Omental fat pad (tissue), 3 donors: ENCODE measurements at regions not wholly inside any gene's neighbourhood (a gene's known extent, or its start where the extent isn't known, plus 50 kb on each side); places are given as distances from the start of the nearest gene placed in this dataset.

Experiments
- ATAC-seq: fragments of 150-250 bp; one replicate; pipeline ENCODE4 v1.9.1; 2016; ENCODE audit warnings: mild to moderate bottlenecking, moderate library complexity; ENCODE audit not compliant: low FRiP score
- DNase-seq: peaks from one replicate; pipeline ENCODE4 v3.0.0-alpha.2; 2019; ENCODE audit warnings: low spot score
- TF ChIP-seq, protein P1 (sequence below), 3 donors: fragments of 450-650 bp; IDR thresholded peaks; one replicate each; pipeline ENCODE4 v1.5.1; 2016 to 2017; ENCODE audit warnings: antibody characterized with exemption in 3 of 3, mild to moderate bottlenecking in 3 of 3, moderate library complexity in 2 of 3

DNA sequence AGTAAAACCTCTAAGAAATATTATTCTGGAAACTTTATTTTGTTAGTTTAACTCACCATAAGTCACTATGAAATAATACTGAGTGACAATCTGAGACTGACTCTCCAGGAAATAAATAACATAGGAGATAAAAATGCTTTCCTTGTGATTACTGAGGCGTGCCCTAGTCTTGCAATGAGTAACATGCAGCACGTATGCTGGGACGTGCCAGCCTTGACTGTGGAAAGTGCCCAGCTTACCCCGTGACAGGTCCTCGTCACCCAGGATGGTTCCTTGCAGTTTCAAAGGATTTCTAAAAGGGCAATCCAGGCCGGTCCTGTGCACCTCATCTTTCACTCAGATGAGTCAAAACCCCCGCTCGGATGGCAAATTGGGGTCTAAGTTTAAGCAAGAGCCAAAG, 720.8 kb upstream of the ADAMTS16 start:
- ATAC-seq (no peak), DNase-seq (no peak)
- TF ChIP-seq, protein P1, sequence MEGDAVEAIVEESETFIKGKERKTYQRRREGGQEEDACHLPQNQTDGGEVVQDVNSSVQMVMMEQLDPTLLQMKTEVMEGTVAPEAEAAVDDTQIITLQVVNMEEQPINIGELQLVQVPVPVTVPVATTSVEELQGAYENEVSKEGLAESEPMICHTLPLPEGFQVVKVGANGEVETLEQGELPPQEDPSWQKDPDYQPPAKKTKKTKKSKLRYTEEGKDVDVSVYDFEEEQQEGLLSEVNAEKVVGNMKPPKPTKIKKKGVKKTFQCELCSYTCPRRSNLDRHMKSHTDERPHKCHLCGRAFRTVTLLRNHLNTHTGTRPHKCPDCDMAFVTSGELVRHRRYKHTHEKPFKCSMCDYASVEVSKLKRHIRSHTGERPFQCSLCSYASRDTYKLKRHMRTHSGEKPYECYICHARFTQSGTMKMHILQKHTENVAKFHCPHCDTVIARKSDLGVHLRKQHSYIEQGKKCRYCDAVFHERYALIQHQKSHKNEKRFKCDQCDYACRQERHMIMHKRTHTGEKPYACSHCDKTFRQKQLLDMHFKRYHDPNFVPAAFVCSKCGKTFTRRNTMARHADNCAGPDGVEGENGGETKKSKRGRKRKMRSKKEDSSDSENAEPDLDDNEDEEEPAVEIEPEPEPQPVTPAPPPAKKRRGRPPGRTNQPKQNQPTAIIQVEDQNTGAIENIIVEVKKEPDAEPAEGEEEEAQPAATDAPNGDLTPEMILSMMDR (IDR thresholded peaks at IDR 0.05), result no peak

- ATAC-seq (no peak), DNase-seq (no peak)
- TF ChIP-seq, protein P1 (IDR thresholded peaks at IDR 0.05), result no peak
Measured at GRCh38 chr5:4420177-4420576, 720.0 kb upstream of the ADAMTS16 start.

DNA sequence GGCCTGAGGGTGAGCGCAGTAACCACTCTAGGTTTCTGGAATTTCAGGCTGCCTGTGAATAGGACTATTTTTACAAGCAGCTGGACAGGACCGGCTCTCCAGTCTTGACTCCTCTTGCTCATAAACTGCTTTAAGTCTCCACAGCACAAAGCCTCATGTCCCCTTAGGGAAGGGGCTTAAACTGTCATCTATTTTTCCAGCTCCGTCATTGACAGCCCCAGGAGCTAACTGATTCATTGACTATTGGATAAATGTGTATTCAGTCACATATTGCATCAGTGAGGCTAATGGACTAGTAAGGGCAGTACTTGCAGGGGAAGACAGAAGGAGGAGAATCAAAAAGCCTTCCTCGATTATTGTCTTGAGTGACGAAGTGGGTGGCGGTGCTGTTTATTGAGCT, 719.4 kb upstream of the ADAMTS16 start:
- no peak for ATAC-seq
- TF ChIP-seq, protein P1 (IDR thresholded peaks at IDR 0.05), result no peak
- no peak for DNase-seq

DNA sequence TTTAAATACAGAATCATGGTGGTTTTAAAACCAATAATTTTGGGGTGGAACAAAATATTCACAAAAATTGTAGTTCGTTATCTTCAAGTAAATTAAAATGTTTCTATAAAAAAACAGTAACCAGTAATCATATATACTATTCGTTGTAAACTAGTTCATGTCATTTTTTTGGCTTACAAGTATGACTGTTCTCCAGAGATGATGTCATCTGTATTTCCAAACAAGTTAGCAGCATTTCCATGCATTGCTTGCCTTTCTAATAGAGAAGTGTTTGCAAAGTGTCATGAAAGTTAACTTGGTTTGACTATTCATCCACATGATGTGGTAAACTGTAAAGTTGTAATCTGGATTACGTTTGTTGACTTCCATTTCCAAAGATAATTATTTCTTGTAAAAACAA, 717.9 kb upstream of the ADAMTS16 start:
- ATAC-seq (no peak), DNase-seq (no peak)
- TF ChIP-seq, protein P1 (IDR thresholded peaks at IDR 0.05), result no peak

DNA sequence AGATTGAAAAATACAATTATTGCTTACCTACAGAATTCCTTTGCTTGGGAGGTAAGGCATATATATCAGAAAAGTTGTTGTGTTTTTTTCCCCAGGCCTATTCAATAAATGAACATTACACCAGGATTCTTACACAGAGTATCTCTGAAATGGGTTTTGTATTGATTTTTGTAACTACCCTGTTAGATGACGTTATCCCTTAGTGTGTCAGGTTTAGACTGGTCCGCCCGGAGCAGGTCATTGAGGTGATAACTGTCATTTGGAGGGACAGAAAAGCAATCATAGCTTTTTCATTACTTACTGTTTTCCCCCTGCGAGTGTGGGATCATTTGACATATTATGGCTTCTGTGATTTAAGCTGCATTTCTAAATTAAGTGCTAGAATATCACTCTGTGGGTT, 715.2 kb upstream of the ADAMTS16 start:
- no peak for DNase-seq
- no peak for ATAC-seq
- TF ChIP-seq, protein P1 (IDR thresholded peaks at IDR 0.05), result no peak

DNA sequence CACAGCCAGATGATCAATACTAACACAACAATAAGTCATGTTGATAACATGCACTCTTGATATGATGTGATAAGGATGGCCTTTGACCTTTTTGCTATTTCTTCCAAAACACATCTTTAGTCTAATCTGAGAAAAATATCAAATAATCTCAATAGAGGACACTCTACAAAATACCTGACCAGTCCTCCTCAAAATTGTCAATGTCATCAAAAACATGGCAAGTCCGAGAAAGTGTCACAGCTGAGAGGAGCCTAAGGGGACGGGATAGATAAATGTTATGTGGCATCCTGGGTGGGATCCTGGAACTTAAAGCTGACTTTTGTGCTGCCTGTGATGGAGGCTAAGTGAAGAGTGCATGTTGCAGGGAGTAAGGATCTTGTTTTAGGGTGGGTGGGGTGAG, 699.6 kb upstream of the ADAMTS16 start:
- no peak for ATAC-seq
- TF ChIP-seq, protein P1 (IDR thresholded peaks at IDR 0.05), result no peak
- DNase-seq, result no peak

- DNase-seq, result no peak
- ATAC-seq, result no peak
- TF ChIP-seq, protein P1 (IDR thresholded peaks at IDR 0.05), result no peak
Measured at GRCh38 chr5:4442221-4442620, 697.9 kb upstream of the ADAMTS16 start.
